H9 (cell line): ENCODE measurements at regions not wholly inside any gene's neighbourhood (a gene's known extent, or its start where the extent isn't known, plus 50 kb on each side); places are given as distances from the start of the nearest gene placed in this dataset.

ENCODE experiments used
- DNase-seq: peaks from one replicate; pipeline ENCODE4 v3.0.0-alpha.2; 2017
- H2AFZ ChIP-seq: one replicate; pipeline ENCODE4 v1.6.1; 2013; ENCODE audit warnings: mild to moderate bottlenecking, low read length, control low read depth, moderate library complexity
- H2AK5ac ChIP-seq: 2 replicates; pipeline ENCODE4 v1.6.1; 2013; ENCODE audit warnings: low read length, control low read depth, mixed read lengths; ENCODE audit not compliant: insufficient read length
- H2BK120ac ChIP-seq: one replicate; pipeline ENCODE4 v1.6.1; 2013; ENCODE audit warnings: low read depth, mild to moderate bottlenecking, low read length, control low read depth, inconsistent platforms; ENCODE audit not compliant: poor library complexity, severe bottlenecking
- H2BK12ac ChIP-seq: 2 replicates; pipeline ENCODE4 v1.6.1; 2013; ENCODE audit warnings: low read length, control low read depth, mixed read lengths, low read depth; ENCODE audit not compliant: insufficient read length
- H2BK15ac ChIP-seq: 2 replicates; pipeline ENCODE4 v1.6.1; 2013; ENCODE audit warnings: low read depth, low read length, control low read depth
- H2BK20ac ChIP-seq: one replicate; pipeline ENCODE4 v1.6.1; 2013; ENCODE audit warnings: low read depth, mild to moderate bottlenecking, low read length, control low read depth, inconsistent platforms; ENCODE audit not compliant: poor library complexity, severe bottlenecking
- H2BK5ac ChIP-seq: 2 replicates; pipeline ENCODE4 v1.6.1; 2013; ENCODE audit warnings: low read length, control low read depth, mixed read lengths; ENCODE audit not compliant: insufficient read length
- H3K14ac ChIP-seq: 2 replicates; pipeline ENCODE4 v1.6.1; 2013; ENCODE audit warnings: low read length, control low read depth; ENCODE audit not compliant: insufficient read depth
- H3K18ac ChIP-seq: 2 replicates; pipeline ENCODE4 v1.6.1; 2013; ENCODE audit warnings: low read depth, mild to moderate bottlenecking, mixed read lengths, low read length, control low read depth; ENCODE audit not compliant: insufficient read length
- H3K23ac ChIP-seq: 2 replicates; pipeline ENCODE4 v1.6.1; 2013; ENCODE audit warnings: low read length, control low read depth, mixed read lengths, low read depth; ENCODE audit not compliant: insufficient read length
- H3K23me2 ChIP-seq: 2 replicates; pipeline ENCODE4 v1.6.1; 2013; ENCODE audit warnings: low read depth, mild to moderate bottlenecking, mixed read lengths, low read length, control low read depth; ENCODE audit not compliant: insufficient read length, poor library complexity, severe bottlenecking
- H3K27ac ChIP-seq: 2 replicates; pipeline ENCODE4 v1.5.1; 2013; ENCODE audit warnings: low read length, control low read depth, mixed read lengths, low read depth; ENCODE audit not compliant: insufficient read length
- H3K27me3 ChIP-seq: 2 replicates; pipeline ENCODE4 v1.6.1; 2013; ENCODE audit warnings: low read length, control low read depth, inconsistent platforms; ENCODE audit not compliant: insufficient read depth
- H3K4ac ChIP-seq: 2 replicates; pipeline ENCODE4 v1.6.1; 2013; ENCODE audit warnings: low read depth, mild to moderate bottlenecking, control low read depth, inconsistent platforms, low read length, moderate library complexity
- H3K4me1 ChIP-seq: 2 replicates; pipeline ENCODE4 v1.6.1; 2013; ENCODE audit warnings: low read length, control low read depth, inconsistent platforms; ENCODE audit not compliant: insufficient read depth
- H3K4me2 ChIP-seq: 2 replicates; pipeline ENCODE4 v1.6.1; 2013; ENCODE audit warnings: low read length, control low read depth, mixed read lengths; ENCODE audit not compliant: insufficient read length, insufficient read depth
- H3K56ac ChIP-seq: 2 replicates; pipeline ENCODE4 v1.6.1; 2013; ENCODE audit warnings: low read depth, mild to moderate bottlenecking, mixed read lengths, low read length, control low read depth; ENCODE audit not compliant: insufficient read length
- H3K79me1 ChIP-seq: 2 replicates; pipeline ENCODE4 v1.6.1; 2013; ENCODE audit warnings: low read depth, mild to moderate bottlenecking, moderate library complexity, low read length, control low read depth, inconsistent platforms; ENCODE audit not compliant: insufficient read depth, poor library complexity, severe bottlenecking
- H3K79me2 ChIP-seq: 2 replicates; pipeline ENCODE4 v1.6.1; 2013; ENCODE audit warnings: low read length, control low read depth, inconsistent platforms; ENCODE audit not compliant: insufficient read depth
- H3K9ac ChIP-seq: 2 replicates; pipeline ENCODE4 v1.6.1; 2013; ENCODE audit warnings: low read length, control low read depth, mixed read lengths; ENCODE audit not compliant: insufficient read length; ENCODE audit errors: extremely low read depth
- H3K9me3 ChIP-seq: one replicate; pipeline ENCODE4 v1.6.1; 2013; ENCODE audit warnings: low read depth, low read length, inconsistent platforms; ENCODE audit not compliant: control insufficient read depth
- H3T11ph ChIP-seq: one replicate; pipeline ENCODE4 v1.6.1; 2013; ENCODE audit warnings: mild to moderate bottlenecking, low read length, control low read depth, inconsistent platforms
- H4K20me1 ChIP-seq: one replicate; pipeline ENCODE4 v1.6.1; 2013; ENCODE audit not compliant: control insufficient read depth, insufficient read length, insufficient read depth
- H4K5ac ChIP-seq: 2 replicates; pipeline ENCODE4 v1.6.1; 2013; ENCODE audit warnings: low read depth, mild to moderate bottlenecking, mixed read lengths, low read length, control low read depth; ENCODE audit not compliant: insufficient read length
- H4K8ac ChIP-seq: replicated peaks from 2 replicates; pipeline ENCODE4 v1.6.1; 2013; ENCODE audit warnings: low read length, control low read depth, mixed read lengths, low read depth; ENCODE audit not compliant: insufficient read length
- H4K91ac ChIP-seq: 2 replicates; pipeline ENCODE4 v1.6.1; 2013; ENCODE audit warnings: low read depth, mild to moderate bottlenecking, moderate library complexity, mixed read lengths, low read length, control low read depth; ENCODE audit not compliant: insufficient read length
- H3K27ac Mint-ChIP-seq, 3 experiments: 2 replicates in 2 of 3; 3 replicates in 1 of 3; pipeline ENCODE4 v1.8.0; 2020 to 2021; ENCODE audit warnings: mixed read lengths in 3 of 3, mild to moderate bottlenecking in 1 of 3, moderate library complexity in 1 of 3
- H3K27me3 Mint-ChIP-seq: 2 replicates; pipeline ENCODE4 v1.8.0; 2021; ENCODE audit warnings: low read depth, mild to moderate bottlenecking, moderate library complexity, mixed read lengths
- H3K36me3 Mint-ChIP-seq, 3 experiments: 2 replicates in 2 of 3; 3 replicates in 1 of 3; pipeline ENCODE4 v1.8.0; 2020 to 2021; ENCODE audit warnings: low read depth in 3 of 3, mixed read lengths in 3 of 3; ENCODE audit not compliant: insufficient read depth in 1 of 3
- H3K4me1 Mint-ChIP-seq, 2 experiments: 2 replicates each; pipeline ENCODE4 v1.8.0; 2020; ENCODE audit warnings: mixed read lengths in 2 of 2
- H3K4me3 Mint-ChIP-seq, 2 experiments: 2 replicates in 1 of 2; 3 replicates in 1 of 2; pipeline ENCODE4 v1.8.0; 2020 to 2021; ENCODE audit warnings: mild to moderate bottlenecking in 2 of 2, mixed read lengths in 2 of 2, moderate library complexity in 1 of 2
- H3K9me3 Mint-ChIP-seq, 2 experiments: 2 replicates in 1 of 2; 3 replicates in 1 of 2; pipeline ENCODE4 v1.8.0; 2020; ENCODE audit warnings: mild to moderate bottlenecking in 2 of 2, mixed read lengths in 2 of 2, moderate library complexity in 1 of 2
- CTCF ChIP-seq: fragments of 200-600 bp; sonication (generic); conservative IDR thresholded peaks from 3 replicates; pipeline ENCODE4 v1.8.0; 2021; ENCODE audit warnings: antibody characterized with exemption, mild to moderate bottlenecking
- WGBS: extraction: QIAGEN DNeasy Blood & Tissue Kit; methylation state at CpG from one replicate; pipeline ENCODE4 v1.1.7; 2013; ENCODE audit warnings: missing lambda C conversion rate, low lambda C conversion rate, mixed read lengths; ENCODE audit not compliant: insufficient read length; ENCODE audit errors: extremely low coverage; 5-methylcytosine and 5-hydroxymethylcytosine counted together

GRCh38 chr13:68675209-68675608, 1432.4 kb upstream of the ATXN8OS start:
- no peak for TF ChIP-seq CTCF
- no peak overlapping the region for H2AFZ ChIP-seq
- H3K4me3 Mint-ChIP-seq = no peak overlapping the region
- H3K27me3 ChIP-seq = no peaks in the 10 kb centered on the region
- peaks cover 16 to 20% of the 10 kb centered on the region in 2 experiments for H3K4me1 Mint-ChIP-seq
- H2AK5ac ChIP-seq = no peak overlapping the region
- H3K27ac ChIP-seq = no peak overlapping the region
- no peak overlapping the region for H3K18ac ChIP-seq
- no peak overlapping the region for H4K91ac ChIP-seq
- H2BK20ac ChIP-seq = no peak overlapping the region
- no peaks in the 10 kb centered on the region for H4K20me1 ChIP-seq
- H3K23ac ChIP-seq = no peak overlapping the region
- no peaks in the 10 kb centered on the region; a peak in 1 of 7 replicates for H3K36me3 Mint-ChIP-seq
- H2BK15ac ChIP-seq = no peak overlapping the region
- H2BK12ac ChIP-seq = no peak overlapping the region
- H2BK120ac ChIP-seq = no peak overlapping the region
- H4K5ac ChIP-seq = no peak overlapping the region
- no CpG with 5 or more reads among the region's 2 CpGs for WGBS
- H2BK5ac ChIP-seq = no peak overlapping the region
- no peak overlapping the region for H3K9ac ChIP-seq
- H3K9me3 Mint-ChIP-seq = no peaks in the 10 kb centered on the region
- H3K27me3 Mint-ChIP-seq = no peaks in the 10 kb centered on the region
- H3T11ph ChIP-seq = no peak overlapping the region
- H3K79me2 ChIP-seq = no peaks in the 10 kb centered on the region
- no peak overlapping the region for H3K56ac ChIP-seq
- no peaks in the 10 kb centered on the region for H3K23me2 ChIP-seq
- no peak overlapping the region for H3K14ac ChIP-seq
- DNase-seq = no peak
- H3K79me1 ChIP-seq = no peaks in the 10 kb centered on the region
- no peaks in the 10 kb centered on the region for H3K4me1 ChIP-seq
- H3K4ac ChIP-seq = no peak overlapping the region
- H3K27ac Mint-ChIP-seq = no peak overlapping the region
- no peak overlapping the region for H4K8ac ChIP-seq
- no peak overlapping the region for H3K4me2 ChIP-seq
- no peaks in the 10 kb centered on the region for H3K9me3 ChIP-seq
